MCF 10A (cell line): ENCODE measurements at regions not wholly inside any gene's neighbourhood (a gene's known extent, or its start where the extent isn't known, plus 50 kb on each side); places are given as distances from the start of the nearest gene placed in this dataset.

Source experiments
- BruUV-seq: library from RNA; stranded (reverse); fragments of 400-500 nt; replicated peaks from 2 replicates; lab custom pipeline; 2021; lab: Mats Ljungman, UMichigan
- CTCF ChIA-PET: fragments of 300-600 bp; sonication (Branson Sonifier 250); formaldehyde crosslinking; extraction: SDS; loops from one replicate; lab custom pipeline; 2021; ENCODE audit warnings: antibody characterized with exemption, inconsistent platforms; lab: Yijun Ruan, JAX
- POLR2A ChIA-PET: fragments of 300-600, 350-650 bp; sonication (Branson Sonifier 250); formaldehyde crosslinking; extraction: SDS; loops from one replicate; lab custom pipeline; 2020; ENCODE audit warnings: antibody characterized with exemption, inconsistent platforms; lab: Yijun Ruan, JAX
- DNase-seq: peaks from one replicate; pipeline ENCODE4 v3.0.0-alpha.2; 2018; ENCODE audit not compliant: unreplicated experiment
- H3K27ac Mint-ChIP-seq: one replicate; pipeline ENCODE4 v1.8.0; 2022; ENCODE audit warnings: mild to moderate bottlenecking, low read depth, mixed read lengths; ENCODE audit not compliant: unreplicated experiment
- H3K27me3 Mint-ChIP-seq: one replicate; pipeline ENCODE4 v1.8.0; 2022; ENCODE audit warnings: mixed read lengths; ENCODE audit not compliant: insufficient read depth, unreplicated experiment
- H3K36me3 Mint-ChIP-seq: one replicate; pipeline ENCODE4 v1.8.0; 2022; ENCODE audit warnings: mild to moderate bottlenecking, moderate library complexity, mixed read lengths; ENCODE audit not compliant: insufficient read depth, unreplicated experiment
- H3K4me1 Mint-ChIP-seq: one replicate; pipeline ENCODE4 v1.8.0; 2022; ENCODE audit warnings: mixed read lengths; ENCODE audit not compliant: insufficient read depth, unreplicated experiment
- H3K4me3 Mint-ChIP-seq: one replicate; pipeline ENCODE4 v1.8.0; 2022; ENCODE audit warnings: mild to moderate bottlenecking, moderate library complexity, mixed read lengths; ENCODE audit not compliant: unreplicated experiment
- H3K9me3 Mint-ChIP-seq: one replicate; pipeline ENCODE4 v1.8.0; 2022; ENCODE audit warnings: mixed read lengths; ENCODE audit not compliant: unreplicated experiment
- intact Hi-C: fragments of 100-400 bp; cut with micrococcal nuclease; formaldehyde crosslinking; loops from 2 replicates; pipeline ENCODE4 v1.14.1; 2022
- TF ChIP-seq, protein P1 (sequence below): fragments of 200-600 bp; IDR thresholded peaks from one replicate; pipeline ENCODE4 v1.8.0; 2022; ENCODE audit warnings: antibody characterized with exemption, mild to moderate bottlenecking; ENCODE audit not compliant: unreplicated experiment

DNA sequence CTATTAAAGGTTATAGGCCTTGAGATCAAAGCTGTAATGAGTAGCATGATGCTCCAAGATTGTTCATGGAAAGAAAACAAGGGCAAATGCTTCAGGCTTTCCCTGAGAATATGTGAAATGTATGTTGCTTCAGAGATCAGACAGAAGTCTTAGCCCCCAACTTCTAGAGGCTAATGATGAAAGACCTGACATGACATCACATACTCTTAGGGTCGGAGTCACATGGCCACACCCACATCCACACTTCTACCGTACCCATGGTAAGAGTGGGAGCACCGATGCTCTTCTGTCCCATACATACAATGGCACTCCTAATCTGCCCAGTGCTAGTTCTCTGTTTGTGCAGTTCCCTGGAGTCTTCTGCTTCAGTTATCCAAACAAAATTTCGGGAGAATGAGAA is 111.9 kb upstream of the ACSL4 start:
- intact Hi-C loops, result loop anchor here (5.0 to 10.0 kb wide), 3 partner anchors 70 to 133 kb away; partner anchors contain the start of gene ACSL4
- no peaks in the 10 kb centered on the region for H3K9me3 Mint-ChIP-seq
- no peak for DNase-seq
- TF ChIP-seq, protein P1, sequence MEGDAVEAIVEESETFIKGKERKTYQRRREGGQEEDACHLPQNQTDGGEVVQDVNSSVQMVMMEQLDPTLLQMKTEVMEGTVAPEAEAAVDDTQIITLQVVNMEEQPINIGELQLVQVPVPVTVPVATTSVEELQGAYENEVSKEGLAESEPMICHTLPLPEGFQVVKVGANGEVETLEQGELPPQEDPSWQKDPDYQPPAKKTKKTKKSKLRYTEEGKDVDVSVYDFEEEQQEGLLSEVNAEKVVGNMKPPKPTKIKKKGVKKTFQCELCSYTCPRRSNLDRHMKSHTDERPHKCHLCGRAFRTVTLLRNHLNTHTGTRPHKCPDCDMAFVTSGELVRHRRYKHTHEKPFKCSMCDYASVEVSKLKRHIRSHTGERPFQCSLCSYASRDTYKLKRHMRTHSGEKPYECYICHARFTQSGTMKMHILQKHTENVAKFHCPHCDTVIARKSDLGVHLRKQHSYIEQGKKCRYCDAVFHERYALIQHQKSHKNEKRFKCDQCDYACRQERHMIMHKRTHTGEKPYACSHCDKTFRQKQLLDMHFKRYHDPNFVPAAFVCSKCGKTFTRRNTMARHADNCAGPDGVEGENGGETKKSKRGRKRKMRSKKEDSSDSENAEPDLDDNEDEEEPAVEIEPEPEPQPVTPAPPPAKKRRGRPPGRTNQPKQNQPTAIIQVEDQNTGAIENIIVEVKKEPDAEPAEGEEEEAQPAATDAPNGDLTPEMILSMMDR, result no peak
- no peak overlapping the region for H3K4me3 Mint-ChIP-seq
- POLR2A ChIA-PET, result interaction anchor here (1.8 kb wide), 1 partner anchor 48 kb away, joined by 3 read pairs; no protein-coding TSS in a partner anchor
- H3K36me3 Mint-ChIP-seq, result no peaks in the 10 kb centered on the region
- CTCF ChIA-PET, result interaction anchor here (7.5 kb wide), 1 partner anchor 131 kb away, joined by 45 read pairs; no protein-coding TSS in a partner anchor
- H3K27ac Mint-ChIP-seq, result no peak overlapping the region
- H3K27me3 Mint-ChIP-seq, result peaks cover 36% of the 10 kb centered on the region
- H3K4me1 Mint-ChIP-seq, result peaks cover 6% of the 10 kb centered on the region
- no TSS peak for BruUV-seq

DNA sequence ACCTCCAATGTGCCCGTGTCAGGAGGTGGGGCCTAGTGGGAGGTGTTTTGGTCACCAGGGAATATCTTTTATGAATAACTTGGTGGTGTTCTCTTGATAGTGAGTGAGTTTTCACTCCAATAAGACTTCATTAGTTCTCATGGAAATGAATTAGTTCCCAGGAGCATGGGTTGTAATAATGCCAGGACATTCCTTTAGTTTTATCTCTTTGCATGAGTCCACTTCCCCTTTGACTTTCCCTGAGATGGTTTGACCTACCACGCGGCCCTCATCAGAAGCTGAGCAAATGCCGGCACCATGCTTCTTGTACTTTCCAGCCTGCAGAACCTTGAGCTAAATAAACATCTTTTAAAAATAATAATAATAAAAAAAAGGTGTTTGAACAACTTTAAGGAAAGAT is 112.9 kb upstream of the ACSL4 start:
- Mint-ChIP-seq H3K27me3 (peaks cover 42% of the 10 kb centered on the region), H3K36me3 (no peaks in the 10 kb centered on the region), H3K4me3 (no peak overlapping the region), H3K4me1 (peaks cover 6% of the 10 kb centered on the region), H3K9me3 (no peaks in the 10 kb centered on the region), H3K27ac (no peak overlapping the region)
- POLR2A ChIA-PET, result interaction anchor here (0.9 to 1.8 kb wide), 5 partner anchors 10 to 131 kb away, joined by 3 to 10 read pairs (median 4); partner anchors contain the start of gene ACSL4
- BruUV-seq, result no TSS peak
- CTCF ChIA-PET, result interaction anchor here (0.5 to 7.5 kb wide), 6 partner anchors 10 to 132 kb away, joined by 3 to 45 read pairs (median 4); no protein-coding TSS in a partner anchor
- TF ChIP-seq, protein P1, result no peak
- intact Hi-C loops, result loop anchor here (10.0 kb wide), 1 partner anchor 71 kb away; no protein-coding TSS in a partner anchor
- no peak for DNase-seq

DNA sequence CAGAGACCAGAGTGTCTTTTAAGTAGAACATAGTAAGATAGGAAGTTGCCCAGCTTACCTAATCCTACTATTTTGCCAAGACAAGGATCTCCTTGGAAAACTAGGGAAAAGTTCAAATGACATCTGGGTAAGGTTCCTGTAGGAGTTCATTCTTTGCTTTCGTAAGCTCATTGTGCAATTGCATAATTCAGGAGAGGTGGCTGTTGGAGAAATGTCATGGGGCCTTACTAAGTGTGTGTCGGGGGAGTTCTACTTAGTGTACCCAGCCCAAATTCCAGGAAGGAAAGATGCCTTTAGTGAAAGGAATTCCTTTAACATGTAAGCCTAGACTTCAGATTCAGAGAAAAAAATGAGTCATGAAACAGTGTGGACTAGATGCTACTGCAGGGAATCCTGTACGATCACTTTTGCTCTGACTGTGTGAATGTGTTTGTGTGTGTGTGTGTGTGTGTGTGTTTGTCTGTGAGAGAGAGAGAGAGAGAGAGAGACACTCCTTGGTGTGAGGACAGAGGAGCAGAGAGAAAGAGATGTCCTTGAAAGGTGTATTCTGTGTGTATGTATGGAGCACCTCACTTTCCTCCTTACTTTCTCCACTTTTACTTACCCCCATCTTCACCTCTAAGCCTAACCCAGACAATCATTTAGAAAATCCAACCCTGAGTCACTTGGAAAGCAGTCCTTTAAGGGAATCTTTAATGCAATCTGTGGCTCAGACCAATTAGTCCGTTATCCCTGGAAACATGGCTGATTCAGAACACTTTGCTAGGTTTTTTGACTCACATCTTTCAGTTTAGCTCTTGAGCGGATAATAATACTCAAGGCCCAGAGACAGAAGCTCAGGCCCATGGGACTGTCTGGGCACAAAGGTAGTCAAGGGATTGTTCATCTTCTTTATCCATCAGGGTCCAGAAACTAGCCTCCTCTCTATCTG is 114.5 kb upstream of the ACSL4 start:
- H3K27me3 Mint-ChIP-seq, result peaks cover 49% of the 10 kb centered on the region
- H3K9me3 Mint-ChIP-seq, result no peaks in the 10 kb centered on the region
- DNase-seq, result peak; percentile 90
- peak overlapping the region; percentile 1 for H3K27ac Mint-ChIP-seq
- CTCF ChIA-PET, result interaction anchor here (0.7 to 7.5 kb wide), 7 partner anchors 9 to 134 kb away, joined by 3 to 45 read pairs (median 4); no protein-coding TSS in a partner anchor
- TF ChIP-seq, protein P1, result no peak
- BruUV-seq, result no TSS peak
- H3K36me3 Mint-ChIP-seq, result no peaks in the 10 kb centered on the region
- intact Hi-C loops, result loop anchor here (10.0 kb wide), 1 partner anchor 73 kb away; no protein-coding TSS in a partner anchor
- POLR2A ChIA-PET, result interaction anchor here (1.0 to 1.8 kb wide), 6 partner anchors 8 to 114 kb away, joined by 4 to 10 read pairs (median 6); partner anchors contain the start of gene ACSL4
- peaks cover 6% of the 10 kb centered on the region for H3K4me1 Mint-ChIP-seq
- H3K4me3 Mint-ChIP-seq, result no peak overlapping the region
